Keratinocyte (primary cell): ENCODE measurements at regions not wholly inside any gene's neighbourhood (a gene's known extent, or its start where the extent isn't known, plus 50 kb on each side); places are given as distances from the start of the nearest gene placed in this dataset.

ENCODE experiments used
- DNase-seq: peaks from one replicate; pipeline ENCODE4 v3.0.0-alpha.2; 2011; ENCODE audit warnings: low read depth, missing footprints, low spot score
- FAIRE-seq: peaks from 2 replicates; lab custom pipeline; 2011; peaks lifted over from hg19 to GRCh38; lab: Jason Lieb, UNC
- H2AFZ ChIP-seq: 2 replicates; pipeline ENCODE4 v1.6.0; 2012; ENCODE audit warnings: low read length, control low read depth, inconsistent platforms; ENCODE audit not compliant: control insufficient read depth
- H3K27ac ChIP-seq: 2 replicates; pipeline ENCODE4 v1.5.1; 2011; ENCODE audit warnings: low read length; ENCODE audit not compliant: control insufficient read depth, insufficient read depth
- H3K27me3 ChIP-seq: 3 replicates; pipeline ENCODE4 v1.6.0; 2011; ENCODE audit warnings: low read length; ENCODE audit not compliant: control insufficient read depth, insufficient read depth; ENCODE audit errors: extremely low read depth
- H3K36me3 ChIP-seq, 2 experiments: 2 replicates in 1 of 2; 3 replicates in 1 of 2; pipeline ENCODE4 v1.5.1; 2011; ENCODE audit warnings: low read length in 2 of 2, mild to moderate bottlenecking in 1 of 2; ENCODE audit not compliant: control insufficient read depth in 2 of 2, insufficient read depth in 2 of 2; ENCODE audit errors: extremely low read depth in 1 of 2
- H3K4me1 ChIP-seq: 3 replicates; pipeline ENCODE4 v1.5.1; 2011; ENCODE audit warnings: low read length; ENCODE audit not compliant: control insufficient read depth, insufficient read depth; ENCODE audit errors: extremely low read depth
- H3K4me2 ChIP-seq: 3 replicates; pipeline ENCODE4 v1.6.0; 2011; ENCODE audit warnings: low read depth, low read length; ENCODE audit not compliant: control insufficient read depth, insufficient read depth; ENCODE audit errors: extremely low read depth
- H3K4me3 ChIP-seq, 3 experiments: fragments of 200-600 bp in 1 of 3; sonication (generic) in 1 of 3; 2 replicates in 2 of 3; 3 replicates in 1 of 3; pipeline ENCODE4 v1.5.1; 2011 to 2016; ENCODE audit warnings: low read length in 3 of 3, mild to moderate bottlenecking in 3 of 3, control low read depth in 2 of 3, inconsistent platforms in 1 of 3, low read depth in 1 of 3, mixed read lengths in 1 of 3, mixed run types in 1 of 3, moderate library complexity in 1 of 3; ENCODE audit not compliant: control insufficient read depth in 2 of 3, insufficient read depth in 2 of 3; ENCODE audit errors: extremely low read depth in 1 of 3
- H3K79me2 ChIP-seq: 2 replicates; pipeline ENCODE4 v1.6.0; 2012; ENCODE audit warnings: low read length; ENCODE audit not compliant: control insufficient read depth, insufficient read depth
- H3K9ac ChIP-seq: 3 replicates; pipeline ENCODE4 v1.6.0; 2011; ENCODE audit warnings: low read length; ENCODE audit not compliant: control insufficient read depth, insufficient read depth; ENCODE audit errors: extremely low read depth
- H3K9me1 ChIP-seq: 3 replicates; pipeline ENCODE4 v1.6.0; 2011; ENCODE audit warnings: low read length; ENCODE audit not compliant: control insufficient read depth, insufficient read depth; ENCODE audit errors: extremely low read depth
- H3K9me3 ChIP-seq: 2 replicates; pipeline ENCODE4 v1.5.1; 2012; ENCODE audit warnings: low read depth, low read length; ENCODE audit not compliant: control insufficient read depth
- H4K20me1 ChIP-seq: 3 replicates; pipeline ENCODE4 v1.6.0; 2011; ENCODE audit warnings: low read length; ENCODE audit not compliant: control insufficient read depth, insufficient read depth; ENCODE audit errors: extremely low read depth
- EZH2 ChIP-seq: IDR thresholded peaks from one replicate; pipeline ENCODE4 v1.6.1; 2012; ENCODE audit warnings: inconsistent platforms, mild to moderate bottlenecking, low read length, moderate library complexity
- dilution Hi-C: fragments of 300-500 bp; cut with MboI; formaldehyde crosslinking; loops from one replicate; pipeline ENCODE4 v1.7.0; 2020; ENCODE audit warnings: low sequenced_read_pairs; ENCODE audit not compliant: extremely low pct_ligation_motif_present
- TF ChIP-seq, protein P1 (sequence below), 3 experiments: IDR thresholded peaks in 1 of 3; conservative IDR thresholded peaks in 1 of 3; optimal IDR thresholded peaks in 1 of 3; 2 replicates in 2 of 3; 3 replicates in 1 of 3; pipeline versions ENCODE3 to v1.5.1; 2011; ENCODE audit warnings: low read length in 3 of 3, mild to moderate bottlenecking in 3 of 3, moderate library complexity in 2 of 3, control low read depth in 1 of 3, inconsistent platforms in 1 of 3; ENCODE audit not compliant: insufficient read depth in 2 of 3; ENCODE audit errors: extremely low read depth in 1 of 3

DNA sequence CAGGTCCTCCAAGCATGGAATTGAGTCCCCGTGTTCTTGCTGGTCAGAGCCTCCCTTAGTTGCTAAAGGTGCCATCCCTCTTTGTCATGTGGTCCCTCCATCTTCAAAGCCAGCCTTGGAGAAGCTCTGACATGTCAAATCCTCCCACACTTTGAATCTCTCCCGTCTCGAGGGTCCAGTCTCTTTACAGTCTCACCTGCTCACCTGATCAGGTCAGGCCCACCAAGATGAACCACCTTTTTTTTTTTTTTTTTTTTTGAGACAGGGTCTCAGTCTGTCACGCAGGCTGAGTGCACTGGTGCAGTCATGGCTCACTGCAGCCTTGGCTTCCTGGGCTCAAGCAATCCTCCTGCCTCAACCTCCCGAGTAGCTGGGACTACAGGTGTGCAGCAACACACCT lies 100.3 kb upstream of the PRR5 start:
- Histone ChIP-seq H3K4me2 (no peak overlapping the region), H3K36me3 (no peaks in the 10 kb centered on the region), H4K20me1 (no peaks in the 10 kb centered on the region), H3K79me2 (no peaks in the 10 kb centered on the region), H3K9me1 (no peaks in the 10 kb centered on the region), H3K4me1 (no peaks in the 10 kb centered on the region), H3K27me3 (peaks cover 38% of the 10 kb centered on the region), H3K4me3 (no peak overlapping the region), H3K9ac (no peak overlapping the region), H2AFZ (no peak overlapping the region), H3K27ac (no peak overlapping the region), H3K9me3 (no peaks in the 10 kb centered on the region)
- TF ChIP-seq, protein P1, sequence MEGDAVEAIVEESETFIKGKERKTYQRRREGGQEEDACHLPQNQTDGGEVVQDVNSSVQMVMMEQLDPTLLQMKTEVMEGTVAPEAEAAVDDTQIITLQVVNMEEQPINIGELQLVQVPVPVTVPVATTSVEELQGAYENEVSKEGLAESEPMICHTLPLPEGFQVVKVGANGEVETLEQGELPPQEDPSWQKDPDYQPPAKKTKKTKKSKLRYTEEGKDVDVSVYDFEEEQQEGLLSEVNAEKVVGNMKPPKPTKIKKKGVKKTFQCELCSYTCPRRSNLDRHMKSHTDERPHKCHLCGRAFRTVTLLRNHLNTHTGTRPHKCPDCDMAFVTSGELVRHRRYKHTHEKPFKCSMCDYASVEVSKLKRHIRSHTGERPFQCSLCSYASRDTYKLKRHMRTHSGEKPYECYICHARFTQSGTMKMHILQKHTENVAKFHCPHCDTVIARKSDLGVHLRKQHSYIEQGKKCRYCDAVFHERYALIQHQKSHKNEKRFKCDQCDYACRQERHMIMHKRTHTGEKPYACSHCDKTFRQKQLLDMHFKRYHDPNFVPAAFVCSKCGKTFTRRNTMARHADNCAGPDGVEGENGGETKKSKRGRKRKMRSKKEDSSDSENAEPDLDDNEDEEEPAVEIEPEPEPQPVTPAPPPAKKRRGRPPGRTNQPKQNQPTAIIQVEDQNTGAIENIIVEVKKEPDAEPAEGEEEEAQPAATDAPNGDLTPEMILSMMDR (optimal IDR thresholded peaks at IDR 0.05 in 1 of 3, IDR thresholded peaks at IDR 0.05 in 1 of 3, conservative IDR thresholded peaks at IDR 0.05 in 1 of 3; ENCODE audit: extremely low read depth in 1 of 3, insufficient read depth in 2 of 3, low read length in 3 of 3): no peak
- TF ChIP-seq EZH2: no peak
- no peak for DNase-seq
- dilution Hi-C loops: no loop called here
- no peak for FAIRE-seq

DNA sequence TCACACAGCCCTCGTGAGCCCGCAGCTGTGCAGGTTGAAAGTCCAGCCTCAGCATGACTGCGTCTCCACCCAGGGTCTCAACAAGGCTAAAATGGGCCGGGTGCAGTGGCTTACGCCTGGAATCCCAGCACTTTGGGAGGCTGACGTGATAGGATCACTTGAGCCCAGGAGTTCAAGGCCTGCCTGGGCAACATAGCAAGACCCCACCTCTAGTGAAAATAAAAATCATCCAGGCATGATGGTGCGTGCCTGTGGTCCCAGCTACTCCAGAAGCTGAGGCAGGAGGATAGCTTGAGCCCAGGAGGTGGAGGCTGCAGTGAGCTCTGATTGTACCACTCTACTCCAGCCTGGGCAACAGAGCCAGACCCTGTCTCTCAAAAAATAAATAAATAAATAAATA lies 100.8 kb upstream of the PRR5 start:
- dilution Hi-C loops: no loop called here
- no peak overlapping the region for H3K9ac ChIP-seq
- no peak overlapping the region for H3K27ac ChIP-seq
- no peak overlapping the region for H3K4me2 ChIP-seq
- H3K79me2 ChIP-seq: no peaks in the 10 kb centered on the region
- H2AFZ ChIP-seq: no peak overlapping the region
- FAIRE-seq (no peak), DNase-seq (no peak)
- H3K4me3 ChIP-seq: no peak overlapping the region
- no peaks in the 10 kb centered on the region for H4K20me1 ChIP-seq
- H3K27me3 ChIP-seq: peaks cover 39% of the 10 kb centered on the region
- H3K36me3 ChIP-seq: no peaks in the 10 kb centered on the region
- H3K4me1 ChIP-seq: no peaks in the 10 kb centered on the region
- H3K9me1 ChIP-seq: no peaks in the 10 kb centered on the region
- no peaks in the 10 kb centered on the region for H3K9me3 ChIP-seq
- no peak for TF ChIP-seq EZH2
- TF ChIP-seq, protein P1 (optimal IDR thresholded peaks at IDR 0.05 in 1 of 3, IDR thresholded peaks at IDR 0.05 in 1 of 3, conservative IDR thresholded peaks at IDR 0.05 in 1 of 3; ENCODE audit: extremely low read depth in 1 of 3, insufficient read depth in 2 of 3, low read length in 3 of 3): no peak
